Choroid plexus epithelial cell (primary cell): ENCODE measurements at regions not wholly inside any gene's neighbourhood (a gene's known extent, or its start where the extent isn't known, plus 50 kb on each side); places are given as distances from the start of the nearest gene placed in this dataset.

Source experiments
- DNase-seq: peaks from one replicate; pipeline ENCODE4 v3.0.0-alpha.2; 2010; ENCODE audit warnings: low read depth
- H3K4me3 ChIP-seq: 2 replicates; pipeline ENCODE4 v1.5.1; 2011; ENCODE audit warnings: low read depth, mild to moderate bottlenecking, control low read depth, low read length, moderate library complexity
- TF ChIP-seq, protein P1 (sequence below): conservative IDR thresholded peaks from 2 replicates; pipeline ENCODE4 v1.5.1; 2011; ENCODE audit warnings: low read depth, mild to moderate bottlenecking, control low read depth, inconsistent platforms, low read length, moderate library complexity

- DNase-seq: no peak
- TF ChIP-seq, protein P1, sequence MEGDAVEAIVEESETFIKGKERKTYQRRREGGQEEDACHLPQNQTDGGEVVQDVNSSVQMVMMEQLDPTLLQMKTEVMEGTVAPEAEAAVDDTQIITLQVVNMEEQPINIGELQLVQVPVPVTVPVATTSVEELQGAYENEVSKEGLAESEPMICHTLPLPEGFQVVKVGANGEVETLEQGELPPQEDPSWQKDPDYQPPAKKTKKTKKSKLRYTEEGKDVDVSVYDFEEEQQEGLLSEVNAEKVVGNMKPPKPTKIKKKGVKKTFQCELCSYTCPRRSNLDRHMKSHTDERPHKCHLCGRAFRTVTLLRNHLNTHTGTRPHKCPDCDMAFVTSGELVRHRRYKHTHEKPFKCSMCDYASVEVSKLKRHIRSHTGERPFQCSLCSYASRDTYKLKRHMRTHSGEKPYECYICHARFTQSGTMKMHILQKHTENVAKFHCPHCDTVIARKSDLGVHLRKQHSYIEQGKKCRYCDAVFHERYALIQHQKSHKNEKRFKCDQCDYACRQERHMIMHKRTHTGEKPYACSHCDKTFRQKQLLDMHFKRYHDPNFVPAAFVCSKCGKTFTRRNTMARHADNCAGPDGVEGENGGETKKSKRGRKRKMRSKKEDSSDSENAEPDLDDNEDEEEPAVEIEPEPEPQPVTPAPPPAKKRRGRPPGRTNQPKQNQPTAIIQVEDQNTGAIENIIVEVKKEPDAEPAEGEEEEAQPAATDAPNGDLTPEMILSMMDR: no peak
- no peak overlapping the region for H3K4me3 ChIP-seq
Measured at GRCh38 chr1:119302011-119302410, 66.6 kb upstream of the HAO2 start.

GRCh38 chr1:119308130-119308700 is 60.4 kb upstream of the HAO2 start:
- TF ChIP-seq, protein P1: no peak
- H3K4me3 ChIP-seq: no peak overlapping the region
- no peak for DNase-seq

- no peak for DNase-seq
- no peak overlapping the region for H3K4me3 ChIP-seq
- TF ChIP-seq, protein P1: no peak
Measured at GRCh38 chr1:119308806-119309205, 59.8 kb upstream of the HAO2 start.

GRCh38 chr1:119310301-119310700 is 58.3 kb upstream of the HAO2 start:
- TF ChIP-seq, protein P1: no peak
- no peak for DNase-seq
- H3K4me3 ChIP-seq: no peak overlapping the region

DNA sequence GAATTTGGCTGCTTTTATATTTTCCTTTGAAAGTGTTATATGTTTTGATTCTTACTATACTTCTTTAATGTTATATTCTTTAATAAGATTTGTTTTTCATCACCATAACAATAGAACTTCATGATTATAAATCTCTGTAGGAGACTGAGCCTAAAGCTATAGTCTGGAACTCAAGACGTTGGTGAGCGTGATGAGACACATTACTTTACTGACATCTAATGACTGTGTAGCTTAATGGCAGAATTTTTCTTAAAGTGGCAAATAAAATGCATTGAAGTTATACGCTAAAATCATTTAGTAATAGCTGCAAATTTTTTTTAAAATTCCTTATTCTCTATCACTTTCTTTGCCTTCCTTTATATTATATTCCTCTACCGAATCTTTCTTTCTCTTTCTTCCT is 56.1 kb upstream of the HAO2 start:
- TF ChIP-seq, protein P1: no peak
- no peak overlapping the region for H3K4me3 ChIP-seq

DNA sequence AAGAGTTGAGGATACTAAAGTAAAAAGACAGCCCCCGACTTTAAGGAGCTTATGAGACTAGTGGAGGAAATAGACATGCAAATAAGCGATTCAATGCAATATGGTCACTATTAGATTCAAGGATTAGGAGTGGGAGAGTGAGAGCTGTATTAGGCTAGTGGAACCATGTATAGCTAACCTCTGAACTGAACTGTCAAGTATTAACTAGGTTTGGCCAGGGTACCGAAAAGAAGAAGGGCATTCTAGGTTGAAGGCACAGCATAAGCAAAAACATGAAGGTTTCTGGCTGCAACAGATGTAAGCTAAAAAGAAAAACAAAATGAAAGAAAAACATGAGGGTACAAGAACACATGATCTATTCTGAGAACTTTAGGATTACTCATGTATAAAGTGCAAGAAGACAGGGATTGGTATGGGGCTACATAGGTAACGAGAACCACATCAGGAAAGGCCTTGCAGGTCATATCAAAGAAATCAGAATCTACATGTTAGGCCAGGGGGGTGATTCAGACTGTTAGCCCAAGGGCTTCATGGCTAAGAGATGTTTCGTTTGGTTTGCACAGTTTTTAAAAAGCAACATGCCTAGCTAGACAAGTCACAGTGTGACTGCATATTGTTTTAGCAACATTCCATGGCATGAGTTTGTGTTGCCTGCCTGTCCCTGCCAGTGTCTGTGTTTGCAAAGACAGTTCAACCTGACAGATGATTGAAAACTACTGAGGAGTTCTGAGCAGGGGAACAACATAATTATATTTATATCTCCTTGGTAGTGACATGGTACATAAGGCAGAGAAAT is 54.4 kb upstream of the HAO2 start:
- no peak for DNase-seq
- TF ChIP-seq, protein P1: no peak
- no peak overlapping the region for H3K4me3 ChIP-seq

More for the DNA sequence above, 56.1 kb upstream of the HAO2 start:
- DNase-seq: no peak
